ENCODE measurements at regions not wholly inside any gene's neighbourhood (a gene's known extent, or its start where the extent isn't known, plus 50 kb on each side); places are given as distances from the start of the nearest gene placed in this dataset.
"Not testable (repeated sequence)": the region's sequence is repeated elsewhere in the genome, so short reads cannot be mapped to it uniquely, and the experiment has no call there.

- TF ChIP-seq TAF1 (IDR thresholded peaks at IDR 0.05; ENCODE audit: borderline replicate concordance, low read depth, low read length); POLR2A (IDR thresholded peaks at IDR 0.05; ENCODE audit: low read depth, low read length): not testable (repeated sequence)
Measured at GRCh38 chrX:23075461-23075860, 75.7 kb downstream of the DDX53 start.
